Activated naive CD4-positive, alpha-beta T cell treated with anti-CD3 and anti-CD28 coated beads, Interleukin-2, amount 50 U/mL, for 24 hours (primary cell): ENCODE measurements at regions not wholly inside any gene's neighbourhood (a gene's known extent, or its start where the extent isn't known, plus 50 kb on each side); places are given as distances from the start of the nearest gene placed in this dataset.
"Not testable (repeated sequence)": the region's sequence is repeated elsewhere in the genome, so short reads cannot be mapped to it uniquely, and the experiment has no call there.

ENCODE experiments used
- H3K27ac Mint-ChIP-seq: one replicate; pipeline ENCODE4 v1.8.0; 2021; ENCODE audit warnings: mild to moderate bottlenecking, mixed read lengths
- H3K27me3 Mint-ChIP-seq: one replicate; pipeline ENCODE4 v1.8.0; 2021; ENCODE audit warnings: mixed read lengths
- H3K36me3 Mint-ChIP-seq: one replicate; pipeline ENCODE4 v1.8.0; 2021; ENCODE audit warnings: mixed read lengths
- H3K4me1 Mint-ChIP-seq: one replicate; pipeline ENCODE4 v1.8.0; 2021; ENCODE audit warnings: mixed read lengths
- H3K4me3 Mint-ChIP-seq: one replicate; pipeline ENCODE4 v1.8.0; 2021; ENCODE audit warnings: mild to moderate bottlenecking, mixed read lengths
- H3K9me3 Mint-ChIP-seq: one replicate; pipeline ENCODE4 v1.8.0; 2021; ENCODE audit warnings: mixed read lengths

DNA sequence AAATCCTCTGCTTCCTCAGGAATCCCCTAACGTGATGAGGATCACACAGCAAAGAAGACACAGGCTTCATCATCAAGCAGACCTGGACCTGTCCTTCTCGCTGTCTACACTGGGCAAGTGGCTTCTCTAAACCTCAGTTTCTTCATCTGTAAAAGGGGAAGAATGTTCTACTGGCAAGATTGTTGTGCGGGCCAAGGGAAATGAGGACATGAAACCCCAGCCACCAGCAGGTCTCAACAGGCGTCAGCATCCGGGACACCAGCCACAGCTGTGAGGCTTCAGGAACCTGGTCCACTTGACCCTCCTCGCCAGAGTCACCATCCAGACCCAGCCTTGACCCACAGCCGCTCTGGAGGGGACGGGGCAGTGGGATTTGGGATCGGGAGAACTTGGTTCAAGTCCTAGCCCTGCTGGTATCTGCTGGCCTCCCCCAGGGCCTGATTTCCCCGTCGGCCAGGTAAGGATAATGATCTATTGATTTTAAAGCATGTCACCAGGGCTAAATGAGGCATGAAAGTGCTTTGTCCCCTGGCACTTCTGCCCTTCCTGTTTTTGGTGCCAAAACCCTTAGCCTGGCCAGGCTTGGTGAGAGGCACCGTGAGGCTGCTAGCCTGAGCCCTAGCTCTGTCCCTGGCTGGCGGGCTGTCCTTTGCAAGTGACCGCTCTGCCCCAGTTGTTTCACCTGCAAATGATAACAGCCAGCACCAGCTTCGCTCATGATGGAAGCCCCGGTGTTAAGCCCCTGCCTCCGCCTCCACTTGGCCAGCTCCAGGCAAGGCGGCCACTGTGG, 170.4 kb downstream of the OR4M2 start:
- H3K4me3 Mint-ChIP-seq, H3K27me3 Mint-ChIP-seq, H3K36me3 Mint-ChIP-seq, H3K27ac Mint-ChIP-seq, H3K9me3 Mint-ChIP-seq: not testable (repeated sequence)
- peaks cover 13% of the 10 kb centered on the region for H3K4me1 Mint-ChIP-seq

DNA sequence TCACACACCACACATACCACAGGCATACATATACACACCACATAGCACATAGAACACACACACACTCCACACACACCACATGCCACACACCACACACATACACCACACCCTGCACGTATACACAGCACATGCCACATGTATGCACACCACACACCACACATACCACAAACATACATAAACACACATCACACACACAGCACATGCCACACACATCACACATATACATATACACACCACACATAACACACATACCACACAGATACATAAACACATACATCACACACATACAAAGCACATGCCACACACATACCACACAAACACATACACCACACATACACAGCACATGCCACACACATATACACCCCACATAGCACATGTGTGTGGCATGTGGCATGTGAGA, 171.1 kb downstream of the OR4M2 start:
- no peaks in the 10 kb centered on the region for H3K36me3 Mint-ChIP-seq
- no peak overlapping the region for H3K4me3 Mint-ChIP-seq
- peaks cover 13% of the 10 kb centered on the region for H3K4me1 Mint-ChIP-seq
- H3K9me3 Mint-ChIP-seq, result no peaks in the 10 kb centered on the region
- no peak overlapping the region for H3K27ac Mint-ChIP-seq
- peaks cover 8% of the 10 kb centered on the region for H3K27me3 Mint-ChIP-seq

DNA sequence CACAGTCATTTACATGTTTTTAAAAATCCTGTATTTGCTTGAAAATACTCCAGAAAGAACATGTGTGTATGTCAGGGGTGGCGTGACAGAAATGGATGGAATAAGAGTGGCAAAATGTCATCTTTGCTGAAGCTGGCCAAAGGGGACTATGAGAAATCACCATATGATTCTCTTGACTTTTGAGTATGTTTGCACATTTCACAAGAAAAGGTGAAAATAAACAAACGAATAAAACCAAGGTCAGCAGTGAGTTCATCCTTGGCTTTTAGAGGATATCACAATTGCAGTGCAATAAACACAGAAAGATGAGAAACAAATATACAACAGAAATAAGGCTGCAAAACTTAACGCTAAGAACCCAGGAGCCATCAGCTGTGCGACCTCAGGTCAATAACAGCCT, 171.7 kb downstream of the OR4M2 start:
- not testable (repeated sequence) for H3K36me3 Mint-ChIP-seq, H3K9me3 Mint-ChIP-seq, H3K4me3 Mint-ChIP-seq, H3K27ac Mint-ChIP-seq
- H3K4me1 Mint-ChIP-seq, result peaks cover 13% of the 10 kb centered on the region
- peaks cover 11% of the 10 kb centered on the region for H3K27me3 Mint-ChIP-seq

DNA sequence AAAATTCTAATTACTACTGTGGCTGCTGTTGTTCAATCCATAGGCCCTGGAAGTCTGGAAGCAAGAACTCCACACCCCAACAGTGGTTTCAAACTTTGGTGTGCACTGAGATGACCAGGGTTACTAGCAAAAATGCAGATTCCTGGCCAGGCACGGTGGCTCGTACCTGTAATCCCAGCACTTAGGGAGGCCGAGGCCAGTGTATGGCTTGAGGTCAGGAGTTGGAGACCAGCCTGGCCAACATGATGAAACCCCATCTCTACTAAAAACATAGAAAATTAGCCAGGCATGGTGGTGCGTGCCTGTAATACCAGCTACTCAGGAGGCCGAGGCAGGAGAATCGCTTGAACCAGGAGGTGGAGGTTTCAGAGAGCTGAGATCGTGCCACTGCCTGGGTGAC, 172.2 kb downstream of the OR4M2 start:
- not testable (repeated sequence) for H3K27ac Mint-ChIP-seq, H3K36me3 Mint-ChIP-seq, H3K9me3 Mint-ChIP-seq, H3K4me3 Mint-ChIP-seq
- Mint-ChIP-seq H3K4me1 (peaks cover 13% of the 10 kb centered on the region), H3K27me3 (peaks cover 11% of the 10 kb centered on the region)

DNA sequence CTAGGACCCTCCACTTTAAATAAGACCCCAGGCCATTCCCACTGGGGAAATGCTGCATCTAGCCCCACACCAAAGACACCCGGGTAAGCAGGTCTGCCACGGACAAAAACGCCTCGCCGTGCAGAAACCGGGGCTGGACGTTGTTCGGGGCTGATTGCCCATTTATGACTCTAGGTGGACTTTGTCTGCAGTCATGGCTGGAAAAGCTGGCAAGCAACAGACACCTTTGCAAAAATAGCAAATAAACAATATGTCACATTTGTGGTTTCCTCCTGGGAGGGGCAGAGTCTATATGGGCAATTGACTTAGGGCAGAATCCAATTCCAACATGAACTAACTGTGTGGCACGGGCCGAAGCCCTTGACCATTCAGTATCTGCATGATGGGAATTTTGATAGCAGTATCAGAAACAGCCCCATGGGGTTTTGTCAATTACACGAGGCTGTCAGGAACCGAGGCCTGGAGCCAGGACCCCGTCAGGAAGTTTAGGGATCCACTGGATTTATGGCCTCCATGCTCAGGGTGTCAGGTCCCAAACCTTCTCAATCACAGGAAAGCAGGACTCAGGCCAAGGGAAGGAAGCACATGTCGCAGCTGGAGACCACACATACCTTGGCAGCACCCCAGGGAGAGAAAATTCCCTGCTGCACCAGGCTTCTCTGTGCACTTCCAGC, 172.8 kb downstream of the OR4M2 start:
- Mint-ChIP-seq H3K4me1 (peaks cover 13% of the 10 kb centered on the region), H3K27me3 (peaks cover 11% of the 10 kb centered on the region)
- not testable (repeated sequence) for H3K9me3 Mint-ChIP-seq, H3K36me3 Mint-ChIP-seq, H3K27ac Mint-ChIP-seq, H3K4me3 Mint-ChIP-seq

DNA sequence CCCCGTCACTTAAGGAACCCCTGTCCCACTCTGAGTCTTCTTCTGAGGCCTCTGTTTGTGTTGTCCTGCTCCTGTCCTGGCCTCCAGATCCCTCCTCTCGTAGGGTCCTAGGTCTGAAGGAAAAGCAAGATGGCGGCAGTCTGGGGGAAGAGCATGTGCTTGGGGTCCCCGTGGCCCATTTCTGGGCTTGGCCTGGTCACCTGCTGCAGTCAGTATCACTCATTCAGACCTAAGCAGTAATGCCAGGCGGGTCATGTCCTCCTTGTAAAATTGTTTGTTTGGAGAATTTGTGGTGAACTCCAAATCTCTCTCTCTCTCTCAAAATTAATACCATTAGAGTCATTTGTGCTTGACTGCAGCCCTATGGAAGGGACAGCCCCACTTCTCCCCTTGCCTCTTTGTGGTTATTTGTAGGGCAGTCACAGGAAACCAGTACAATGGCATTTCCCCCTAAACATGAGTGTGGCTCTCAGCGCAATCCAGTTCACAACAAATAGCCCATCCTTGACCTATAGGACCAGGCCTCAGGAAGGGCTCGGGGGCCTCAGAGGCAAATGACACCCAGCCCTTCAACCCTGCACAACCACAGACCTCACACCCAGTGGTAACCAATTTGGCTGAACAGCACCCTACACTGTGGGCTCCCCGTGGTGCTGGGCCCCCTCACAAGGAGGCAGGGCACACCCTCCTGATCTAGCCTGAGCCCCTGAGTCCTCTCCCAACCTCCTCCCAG, 173.5 kb downstream of the OR4M2 start:
- Mint-ChIP-seq H3K9me3 (no peaks in the 10 kb centered on the region), H3K36me3 (no peaks in the 10 kb centered on the region), H3K4me3 (no peak overlapping the region), H3K4me1 (peaks cover 13% of the 10 kb centered on the region), H3K27me3 (peaks cover 11% of the 10 kb centered on the region), H3K27ac (no peak overlapping the region)

DNA sequence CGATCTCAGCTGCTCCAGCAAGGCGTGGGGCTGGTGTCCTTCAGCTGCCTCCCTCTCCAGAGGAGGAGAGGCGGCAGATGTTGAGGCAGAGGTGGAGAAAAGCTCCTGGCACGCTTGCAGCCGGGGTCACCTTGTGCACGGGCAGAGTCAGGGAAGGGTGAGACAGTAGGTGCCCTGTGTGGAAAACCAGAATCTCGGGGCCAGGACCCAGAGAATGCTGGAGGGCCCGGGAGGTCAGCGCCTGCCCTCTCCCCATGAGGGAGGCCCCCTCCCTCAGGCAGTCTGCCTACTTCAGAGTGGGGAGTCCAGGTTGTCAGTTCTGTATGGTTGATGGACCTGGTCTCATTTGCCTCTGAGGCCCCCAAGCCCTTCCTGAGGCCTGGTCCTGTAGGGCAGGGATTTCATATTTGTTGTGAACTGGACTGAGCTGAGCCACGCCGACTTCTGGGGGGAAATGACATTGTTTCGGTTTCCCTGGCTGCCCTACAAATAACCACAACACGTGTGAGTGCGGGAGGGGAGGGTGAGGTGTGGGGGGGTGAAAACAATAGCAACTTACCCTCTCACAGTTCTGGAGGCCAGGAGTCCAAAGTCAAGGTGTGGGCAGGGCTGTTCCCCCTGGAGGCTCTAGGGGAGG, 174.2 kb downstream of the OR4M2 start:
- H3K4me3 Mint-ChIP-seq, H3K27ac Mint-ChIP-seq, H3K9me3 Mint-ChIP-seq, H3K36me3 Mint-ChIP-seq: not testable (repeated sequence)
- H3K4me1 Mint-ChIP-seq, result peaks cover 15% of the 10 kb centered on the region
- H3K27me3 Mint-ChIP-seq, result peaks cover 11% of the 10 kb centered on the region

DNA sequence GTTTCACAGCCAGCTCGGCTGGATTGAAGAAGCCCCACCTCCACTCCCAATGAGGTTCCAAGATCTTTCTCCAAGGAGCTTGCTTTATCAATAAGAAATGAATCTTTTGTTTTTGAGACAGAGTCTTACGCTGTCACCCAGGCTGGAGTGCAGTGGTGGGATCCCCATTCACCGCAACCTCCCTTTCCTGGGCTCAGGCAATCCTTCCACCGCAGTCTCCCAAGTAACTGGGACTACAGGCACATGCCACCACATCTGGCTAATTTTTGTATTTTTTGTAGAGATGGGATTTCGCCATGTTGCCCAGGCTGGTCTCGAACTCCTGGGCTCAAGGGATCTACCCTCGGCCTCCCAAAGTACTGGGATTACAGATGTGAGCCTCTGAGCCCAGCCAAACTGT, 175.3 kb downstream of the OR4M2 start:
- H3K36me3 Mint-ChIP-seq, H3K27ac Mint-ChIP-seq, H3K4me3 Mint-ChIP-seq, H3K9me3 Mint-ChIP-seq: not testable (repeated sequence)
- Mint-ChIP-seq H3K4me1 (peaks cover 26% of the 10 kb centered on the region), H3K27me3 (peaks cover 11% of the 10 kb centered on the region)

DNA sequence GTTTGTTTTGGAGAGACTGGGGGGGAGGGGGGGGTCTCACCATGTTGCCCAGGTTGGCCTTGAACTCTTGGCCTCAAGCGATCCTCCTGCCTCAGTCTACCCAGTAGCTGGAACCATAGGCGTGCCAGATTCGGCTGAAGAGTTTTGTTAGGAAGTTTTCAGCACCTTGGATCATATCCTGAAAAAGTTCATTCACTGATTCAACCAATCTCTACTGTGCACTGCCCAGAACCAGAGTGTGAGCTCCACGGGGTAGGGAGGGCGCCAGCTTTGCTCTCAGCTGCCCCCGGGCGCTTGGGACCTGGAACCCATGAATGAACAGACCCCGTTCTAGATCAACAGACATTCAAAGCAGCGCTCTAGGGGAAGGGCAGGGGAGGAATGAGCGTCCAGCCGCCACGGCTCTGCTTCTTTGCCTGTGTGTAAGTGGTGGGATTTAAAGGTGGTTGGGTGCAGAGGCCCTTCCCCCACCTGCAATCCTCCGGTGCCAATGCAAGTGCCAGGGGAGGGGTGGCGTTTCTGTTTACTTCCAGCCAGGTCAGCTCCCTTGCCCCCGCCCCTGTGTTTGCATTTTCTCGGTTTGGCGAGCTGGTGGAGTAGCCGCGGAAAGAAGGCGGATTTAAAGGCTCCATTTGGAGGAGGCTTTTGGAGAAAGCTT, 176.2 kb downstream of the OR4M2 start:
- Mint-ChIP-seq H3K4me1 (peaks cover 35% of the 10 kb centered on the region), H3K27me3 (peaks cover 16% of the 10 kb centered on the region)
- H3K36me3 Mint-ChIP-seq, H3K4me3 Mint-ChIP-seq, H3K27ac Mint-ChIP-seq, H3K9me3 Mint-ChIP-seq: not testable (repeated sequence)

DNA sequence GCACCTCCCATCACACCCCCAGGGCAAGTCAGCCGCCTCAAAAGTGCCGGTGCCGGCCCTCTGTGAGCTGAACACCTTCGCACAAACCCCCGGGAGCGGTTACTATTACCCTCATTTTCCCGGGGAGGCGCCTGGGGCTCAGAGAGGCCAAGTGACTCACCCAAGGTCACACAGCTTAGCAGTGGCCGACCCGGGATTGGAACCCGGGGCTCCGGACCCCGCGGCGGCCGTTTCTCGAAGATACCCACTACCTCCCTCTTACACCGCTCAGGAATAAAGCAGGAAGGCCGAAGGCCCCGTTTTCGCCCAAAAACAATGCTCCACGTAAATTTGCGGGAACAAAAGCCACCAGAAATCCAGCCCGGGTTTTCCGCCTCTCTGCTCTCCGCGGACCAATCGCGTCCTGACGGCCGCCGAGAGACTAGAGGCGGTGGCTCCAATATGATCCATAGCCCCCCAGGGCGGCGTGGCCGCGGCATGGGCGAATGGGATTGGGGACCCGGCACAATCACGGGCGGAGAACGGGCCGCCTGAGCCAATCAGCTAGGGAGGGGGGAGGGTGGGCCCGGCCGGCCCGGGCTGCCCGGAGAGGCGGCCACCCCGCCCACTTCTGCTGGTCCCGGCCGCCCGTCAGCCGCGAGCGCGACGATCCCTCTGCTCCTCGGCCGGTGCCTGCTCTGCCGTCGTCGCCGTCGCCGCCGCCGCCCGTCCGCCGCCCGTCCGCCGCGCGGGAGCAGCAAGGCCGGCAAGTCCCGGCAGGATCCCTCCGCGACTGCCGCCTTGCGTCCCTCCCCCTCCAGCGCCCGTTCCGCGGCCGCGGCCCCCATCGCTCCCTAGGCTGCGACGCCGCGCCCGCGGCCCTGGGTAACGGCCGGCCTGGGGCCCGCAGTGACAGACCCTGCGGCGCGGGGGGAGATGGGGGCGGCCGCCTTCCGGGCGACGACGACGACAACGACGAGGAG, 177.0 kb downstream of the OR4M2 start:
- no peak overlapping the region for H3K4me3 Mint-ChIP-seq

DNA sequence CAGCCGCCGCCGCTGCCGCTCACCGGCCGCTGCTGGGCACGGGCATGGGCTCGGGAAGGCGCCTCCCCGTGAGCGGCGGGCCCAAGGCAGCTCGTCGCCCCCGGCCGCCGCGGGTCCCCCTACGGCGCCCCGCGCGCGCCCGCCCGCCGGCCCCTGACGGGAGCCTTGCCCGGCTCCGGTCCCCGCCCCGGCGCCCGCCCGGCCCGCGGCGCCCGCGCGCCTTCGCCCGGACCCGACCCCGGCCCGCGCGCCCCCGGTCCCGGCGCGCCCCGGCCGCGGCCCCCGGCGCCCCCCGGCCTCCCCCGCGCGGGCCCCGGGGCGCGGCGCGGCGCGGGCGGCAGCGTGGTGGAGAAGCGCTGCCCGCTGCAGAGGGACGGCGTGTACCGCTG, 177.7 kb downstream of the OR4M2 start:
- H3K27me3 Mint-ChIP-seq, result peaks cover 16% of the 10 kb centered on the region
- H3K4me3 Mint-ChIP-seq, result no peak overlapping the region
- no peaks in the 10 kb centered on the region for H3K9me3 Mint-ChIP-seq
- H3K27ac Mint-ChIP-seq, result no peak overlapping the region
- peaks cover 35% of the 10 kb centered on the region for H3K4me1 Mint-ChIP-seq
- H3K36me3 Mint-ChIP-seq, result no peaks in the 10 kb centered on the region

More for the DNA sequence above, 177.0 kb downstream of the OR4M2 start:
- H3K27ac Mint-ChIP-seq, result no peak overlapping the region
- H3K36me3 Mint-ChIP-seq, result no peaks in the 10 kb centered on the region
- H3K4me1 Mint-ChIP-seq, result peaks cover 35% of the 10 kb centered on the region
- H3K27me3 Mint-ChIP-seq, result peaks cover 16% of the 10 kb centered on the region
- H3K9me3 Mint-ChIP-seq, result no peaks in the 10 kb centered on the region

DNA sequence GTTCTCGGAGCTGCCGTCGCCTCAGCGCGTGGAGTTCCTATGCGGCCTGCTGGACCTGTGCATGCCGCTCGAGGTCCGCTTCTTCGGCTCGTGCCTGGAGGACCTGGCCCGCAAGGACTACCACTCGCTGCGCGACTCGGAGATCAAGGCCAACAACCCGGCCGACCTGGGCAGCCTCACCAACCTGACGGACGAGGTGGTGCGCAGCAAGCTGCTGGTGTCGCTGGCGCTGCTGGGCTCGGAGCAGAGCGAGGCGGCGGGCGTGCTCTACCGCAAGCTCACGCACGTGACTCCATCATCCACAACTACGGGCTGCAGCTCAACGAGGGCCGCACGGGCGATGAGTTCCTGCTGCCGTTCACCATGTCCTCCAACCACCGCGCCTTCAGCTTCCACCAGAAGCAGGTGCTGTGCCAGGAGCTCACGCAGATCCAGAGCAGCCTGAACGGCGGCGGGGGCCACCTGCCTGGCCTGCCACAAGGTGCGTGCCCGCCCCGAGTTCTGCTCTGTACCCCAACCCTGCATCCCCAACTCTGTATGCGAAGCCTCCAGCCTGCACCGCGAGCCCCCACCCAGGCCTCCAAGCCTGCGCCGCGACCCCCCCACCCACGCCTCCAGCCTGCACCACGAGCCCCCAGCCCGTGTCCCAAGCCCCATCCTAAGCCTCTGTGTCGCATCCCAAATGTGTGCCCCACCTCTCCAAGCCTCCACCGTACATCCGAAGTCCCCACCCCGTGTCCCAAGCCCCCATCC, 178.2 kb downstream of the OR4M2 start:
- H3K27me3 Mint-ChIP-seq, result peaks cover 16% of the 10 kb centered on the region
- no peak overlapping the region for H3K27ac Mint-ChIP-seq
- no peak overlapping the region for H3K4me3 Mint-ChIP-seq
- peaks cover 35% of the 10 kb centered on the region for H3K4me1 Mint-ChIP-seq
- no peaks in the 10 kb centered on the region for H3K9me3 Mint-ChIP-seq
- no peaks in the 10 kb centered on the region for H3K36me3 Mint-ChIP-seq

DNA sequence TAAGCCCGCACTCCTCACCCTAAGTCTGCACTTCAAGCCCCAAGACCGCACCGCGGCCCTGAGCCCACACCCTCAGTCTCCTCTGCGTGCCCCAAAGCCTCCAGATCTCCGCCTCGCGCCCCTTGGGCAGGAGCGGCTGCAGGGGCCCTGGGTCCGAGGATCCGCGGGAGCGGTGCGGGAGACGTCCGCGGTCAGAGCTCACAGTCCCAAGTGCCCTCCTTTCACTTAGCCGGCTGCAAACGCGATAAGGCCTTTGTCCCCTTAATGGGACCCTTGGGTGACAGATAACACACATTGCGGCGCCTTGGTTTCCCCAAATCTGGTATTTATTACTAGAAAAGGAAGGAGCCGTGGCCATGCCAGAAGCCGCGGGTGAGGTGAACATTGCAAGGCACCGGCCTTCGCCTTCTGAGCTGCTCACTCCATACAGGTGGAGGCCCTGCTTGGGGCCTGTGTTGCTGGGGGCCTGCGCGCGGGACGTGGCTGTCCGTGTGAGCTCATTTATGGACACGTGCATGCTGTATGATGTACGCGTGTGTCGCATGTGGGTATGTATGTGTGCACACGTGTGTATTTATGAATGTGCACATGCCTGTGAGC, 178.9 kb downstream of the OR4M2 start:
- H3K36me3 Mint-ChIP-seq, H3K4me3 Mint-ChIP-seq, H3K9me3 Mint-ChIP-seq, H3K27ac Mint-ChIP-seq: not testable (repeated sequence)
- H3K4me1 Mint-ChIP-seq, result peaks cover 29% of the 10 kb centered on the region
- H3K27me3 Mint-ChIP-seq, result peaks cover 16% of the 10 kb centered on the region
